Brain microvascular endothelial cell (primary cell): ENCODE measurements at regions not wholly inside any gene's neighbourhood (a gene's known extent, or its start where the extent isn't known, plus 50 kb on each side); places are given as distances from the start of the nearest gene placed in this dataset.

Experiments used
- DNase-seq: peaks from one replicate; pipeline ENCODE4 v3.0.0-alpha.2; 2020
- H3K27ac ChIP-seq: fragments of 250-450 bp; sonication (Bioruptor Pico); 2 replicates; pipeline ENCODE4 v1.5.1; 2020; ENCODE audit warnings: mild to moderate bottlenecking, moderate library complexity
- H3K27me3 ChIP-seq: fragments of 250-450 bp; sonication (Bioruptor Pico); replicated peaks from 2 replicates; pipeline ENCODE4 v1.5.1; 2020; ENCODE audit warnings: mild to moderate bottlenecking
- H3K36me3 ChIP-seq: fragments of 250-450 bp; sonication (Bioruptor Pico); replicated peaks from 2 replicates; pipeline ENCODE4 v1.5.1; 2020; ENCODE audit warnings: mild to moderate bottlenecking
- H3K4me3 ChIP-seq: 2 replicates; pipeline ENCODE4 v1.5.1; 2011; ENCODE audit warnings: low read depth, mild to moderate bottlenecking, control low read depth, low read length, moderate library complexity
- in situ Hi-C: cut with HindIII; loops from 2 replicates; pipeline ENCODE4 v1.10.0; 2017; ENCODE audit warnings: low sequenced_read_pairs, low pct_ligation_motif_present
- TF ChIP-seq, protein P1 (sequence below): IDR thresholded peaks from 2 replicates; pipeline ENCODE4 v1.5.1; 2011; ENCODE audit warnings: low read depth, mild to moderate bottlenecking, moderate library complexity, low read length, control low read depth, inconsistent platforms; ENCODE audit errors: missing control alignments

DNA sequence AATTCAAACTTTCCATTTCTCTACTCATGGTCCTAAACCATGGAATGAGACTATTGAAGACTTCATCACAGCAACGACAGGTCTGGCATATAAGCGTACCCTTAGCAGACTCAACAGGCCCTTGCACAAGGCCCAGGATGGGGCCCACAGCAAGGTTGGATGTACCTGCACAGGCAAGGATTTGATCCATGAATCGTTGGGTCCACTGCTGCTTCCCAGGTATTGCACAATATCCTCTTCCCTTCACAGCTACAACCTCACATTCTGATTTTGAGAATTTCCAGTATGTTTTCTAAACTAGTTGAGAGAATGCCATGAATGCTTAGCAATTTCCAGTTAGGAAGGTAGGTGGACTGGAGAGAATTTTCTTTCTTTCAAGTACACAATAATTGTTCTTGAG is 515.8 kb downstream of the SUCLG1 start:
- H3K36me3 ChIP-seq, result no peaks in the 10 kb centered on the region
- DNase-seq, result no peak
- H3K27me3 ChIP-seq, result no peaks in the 10 kb centered on the region
- no peak overlapping the region for H3K4me3 ChIP-seq
- TF ChIP-seq, protein P1, sequence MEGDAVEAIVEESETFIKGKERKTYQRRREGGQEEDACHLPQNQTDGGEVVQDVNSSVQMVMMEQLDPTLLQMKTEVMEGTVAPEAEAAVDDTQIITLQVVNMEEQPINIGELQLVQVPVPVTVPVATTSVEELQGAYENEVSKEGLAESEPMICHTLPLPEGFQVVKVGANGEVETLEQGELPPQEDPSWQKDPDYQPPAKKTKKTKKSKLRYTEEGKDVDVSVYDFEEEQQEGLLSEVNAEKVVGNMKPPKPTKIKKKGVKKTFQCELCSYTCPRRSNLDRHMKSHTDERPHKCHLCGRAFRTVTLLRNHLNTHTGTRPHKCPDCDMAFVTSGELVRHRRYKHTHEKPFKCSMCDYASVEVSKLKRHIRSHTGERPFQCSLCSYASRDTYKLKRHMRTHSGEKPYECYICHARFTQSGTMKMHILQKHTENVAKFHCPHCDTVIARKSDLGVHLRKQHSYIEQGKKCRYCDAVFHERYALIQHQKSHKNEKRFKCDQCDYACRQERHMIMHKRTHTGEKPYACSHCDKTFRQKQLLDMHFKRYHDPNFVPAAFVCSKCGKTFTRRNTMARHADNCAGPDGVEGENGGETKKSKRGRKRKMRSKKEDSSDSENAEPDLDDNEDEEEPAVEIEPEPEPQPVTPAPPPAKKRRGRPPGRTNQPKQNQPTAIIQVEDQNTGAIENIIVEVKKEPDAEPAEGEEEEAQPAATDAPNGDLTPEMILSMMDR, result no peak
- no peak overlapping the region for H3K27ac ChIP-seq
- in situ Hi-C loops, result no loop called here

DNA sequence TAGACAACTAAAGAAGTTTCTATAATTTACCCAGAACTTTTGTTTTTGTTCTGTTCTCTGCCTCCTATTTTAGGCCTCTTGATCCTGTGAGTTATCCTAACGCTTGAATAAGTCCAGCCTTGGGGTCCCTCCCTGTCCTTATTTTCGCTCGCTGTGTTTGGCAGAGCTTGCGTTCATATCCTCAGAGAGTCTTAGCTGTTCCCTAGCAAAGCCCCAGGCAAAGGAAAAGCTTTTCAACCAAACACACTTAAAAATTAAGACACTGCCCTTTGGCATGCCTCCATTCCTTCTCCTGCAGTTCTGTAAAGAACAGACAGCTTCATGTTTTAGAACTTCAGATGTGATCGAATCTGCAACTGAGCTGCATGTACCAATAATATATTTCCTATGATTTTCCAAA is 517.2 kb downstream of the SUCLG1 start:
- in situ Hi-C loops, result no loop called here
- H3K4me3 ChIP-seq, result no peak overlapping the region

DNA sequence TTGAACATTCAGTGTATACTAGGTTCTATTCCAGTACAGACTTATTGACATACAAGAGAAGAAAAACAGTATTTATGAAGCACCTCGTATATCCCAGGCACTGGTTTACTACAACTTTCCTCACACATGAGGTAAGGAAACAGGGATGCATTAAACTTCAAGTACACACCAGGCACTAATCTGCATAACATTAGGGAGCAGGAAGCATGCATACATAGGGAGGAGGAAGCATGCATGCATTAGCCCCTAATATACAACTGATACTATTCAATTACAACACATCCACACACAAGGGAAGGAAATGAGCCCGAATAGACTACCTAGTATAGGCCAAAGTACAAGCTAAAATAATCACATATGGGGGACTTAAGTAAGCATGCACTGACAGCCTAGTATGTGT is 525.3 kb downstream of the SUCLG1 start:
- Histone ChIP-seq H3K27me3 (no peaks in the 10 kb centered on the region), H3K27ac (no peak overlapping the region), H3K36me3 (no peaks in the 10 kb centered on the region), H3K4me3 (no peak overlapping the region)
- TF ChIP-seq, protein P1, result no peak
- no peak for DNase-seq
- in situ Hi-C loops, result no loop called here

More for the DNA sequence above, 517.2 kb downstream of the SUCLG1 start:
- no peaks in the 10 kb centered on the region for H3K27me3 ChIP-seq
- no peak for DNase-seq
- no peak overlapping the region for H3K27ac ChIP-seq
- TF ChIP-seq, protein P1, result no peak
- no peaks in the 10 kb centered on the region for H3K36me3 ChIP-seq

DNA sequence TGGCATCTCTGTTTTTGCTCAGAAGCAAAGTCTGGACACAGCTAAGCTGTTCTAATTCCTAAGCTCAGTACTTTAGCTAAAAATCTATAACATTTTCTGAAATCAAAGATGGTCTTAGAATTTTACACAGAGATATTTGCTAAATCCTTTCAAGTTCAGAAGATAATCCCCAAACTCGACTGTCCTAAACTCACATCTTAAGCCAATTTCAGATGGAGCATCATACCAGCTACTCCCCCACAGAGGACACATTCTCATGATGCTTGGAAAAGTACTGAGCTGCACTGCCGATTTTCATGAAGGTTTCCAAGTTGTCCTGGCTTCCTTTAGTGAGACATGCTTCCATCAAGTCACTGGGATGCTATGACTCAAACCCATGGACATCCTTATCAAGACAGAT is 535.5 kb downstream of the SUCLG1 start:
- TF ChIP-seq, protein P1, result no peak
- in situ Hi-C loops, result no loop called here
- DNase-seq, result no peak
- Histone ChIP-seq H3K36me3 (no peaks in the 10 kb centered on the region), H3K4me3 (no peak overlapping the region), H3K27ac (no peak overlapping the region), H3K27me3 (no peaks in the 10 kb centered on the region)

DNA sequence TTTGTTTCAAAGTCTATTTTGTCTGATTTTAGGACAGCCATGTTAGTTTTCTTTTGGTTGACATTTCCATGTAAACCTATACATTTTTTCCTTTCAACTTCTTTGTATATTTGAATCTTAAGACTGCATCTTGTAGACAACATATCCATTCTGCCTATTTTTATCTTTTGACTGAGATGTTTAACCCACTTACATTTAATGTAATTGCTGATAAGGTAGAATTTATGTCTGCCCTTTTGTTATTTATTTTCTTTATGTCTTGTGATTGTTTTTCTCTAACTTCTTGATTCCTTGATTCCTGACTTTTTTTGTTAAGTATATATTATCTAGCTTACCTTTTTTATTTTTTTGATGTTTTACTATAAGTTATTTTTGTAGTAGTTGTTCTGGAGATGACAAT is 542.5 kb downstream of the SUCLG1 start:
- in situ Hi-C loops, result no loop called here
- H3K27me3 ChIP-seq, result no peaks in the 10 kb centered on the region
- H3K4me3 ChIP-seq, result no peak overlapping the region
- TF ChIP-seq, protein P1, result no peak
- H3K27ac ChIP-seq, result no peak overlapping the region
- H3K36me3 ChIP-seq, result no peaks in the 10 kb centered on the region
- DNase-seq, result no peak

DNA sequence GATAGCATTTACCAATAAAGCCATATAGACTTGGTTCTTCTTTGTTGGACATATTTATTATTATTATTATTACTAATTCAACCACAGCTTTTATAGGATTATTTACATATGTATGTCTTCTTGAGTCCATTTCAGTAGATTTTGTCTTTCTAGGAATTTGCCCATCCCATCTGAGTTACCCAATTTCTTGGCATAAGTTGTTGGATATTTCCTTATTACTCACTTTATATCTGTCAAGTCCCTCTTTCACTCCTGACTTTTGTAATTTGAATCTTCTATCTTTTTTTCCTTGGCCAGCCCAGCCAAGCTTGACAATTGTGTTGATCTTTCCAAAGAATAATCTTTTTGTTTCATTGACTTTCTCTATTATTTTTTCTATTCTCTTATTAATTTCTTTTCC is 543.7 kb downstream of the SUCLG1 start:
- TF ChIP-seq, protein P1, result no peak
- Histone ChIP-seq H3K4me3 (no peak overlapping the region), H3K27ac (no peak overlapping the region), H3K27me3 (no peaks in the 10 kb centered on the region), H3K36me3 (no peaks in the 10 kb centered on the region)
- no peak for DNase-seq
- in situ Hi-C loops, result no loop called here
